Cardiac muscle cell (in vitro differentiated cells and primary cell): ENCODE measurements at regions not wholly inside any gene's neighbourhood (a gene's known extent, or its start where the extent isn't known, plus 50 kb on each side); places are given as distances from the start of the nearest gene placed in this dataset.
A peak's percentile ranks its signal among the peaks of the same experiment; 100 is the strongest.

Experiments used
- DNase-seq, 2 donors: peaks; one replicate each; pipeline versions ENCODE4 v3.0.0 to v3.0.0-alpha.2; 2010 to 2017; ENCODE audit warnings: low read depth in 1 of 2, low spot score in 1 of 2
- H3K27ac ChIP-seq: fragments of 200-600 bp; sonication (generic); 2 replicates; pipeline ENCODE4 v1.5.1; 2016
- H3K27me3 ChIP-seq: fragments of 200-600 bp; sonication (generic); 2 replicates; pipeline ENCODE4 v1.6.0; 2016; ENCODE audit warnings: control low read depth
- H3K36me3 ChIP-seq: fragments of 200-600 bp; sonication (generic); 2 replicates; pipeline ENCODE4 v1.5.1; 2016; ENCODE audit warnings: control low read depth
- H3K4me1 ChIP-seq: fragments of 200-600 bp; sonication (generic); 2 replicates; pipeline ENCODE4 v1.8.1; 2017; ENCODE audit warnings: low read depth, mild to moderate bottlenecking, mixed run types
- H3K4me3 ChIP-seq: fragments of 200-600 bp; sonication (generic); 2 replicates; pipeline ENCODE4 v1.5.1; 2016; ENCODE audit warnings: mild to moderate bottlenecking
- H3K9me3 ChIP-seq: fragments of 200-600 bp; sonication (generic); 2 replicates; pipeline ENCODE4 v1.5.1; 2017; ENCODE audit warnings: low read depth, mild to moderate bottlenecking, control low read depth
- TF ChIP-seq, protein P1 (sequence below): IDR thresholded peaks from 2 replicates; pipeline ENCODE4 v1.5.1; 2012; ENCODE audit warnings: low read depth, mild to moderate bottlenecking, low read length

GRCh38 chr5:89045216-89045615, 162.2 kb upstream of the MEF2C start:
- TF ChIP-seq, protein P1, sequence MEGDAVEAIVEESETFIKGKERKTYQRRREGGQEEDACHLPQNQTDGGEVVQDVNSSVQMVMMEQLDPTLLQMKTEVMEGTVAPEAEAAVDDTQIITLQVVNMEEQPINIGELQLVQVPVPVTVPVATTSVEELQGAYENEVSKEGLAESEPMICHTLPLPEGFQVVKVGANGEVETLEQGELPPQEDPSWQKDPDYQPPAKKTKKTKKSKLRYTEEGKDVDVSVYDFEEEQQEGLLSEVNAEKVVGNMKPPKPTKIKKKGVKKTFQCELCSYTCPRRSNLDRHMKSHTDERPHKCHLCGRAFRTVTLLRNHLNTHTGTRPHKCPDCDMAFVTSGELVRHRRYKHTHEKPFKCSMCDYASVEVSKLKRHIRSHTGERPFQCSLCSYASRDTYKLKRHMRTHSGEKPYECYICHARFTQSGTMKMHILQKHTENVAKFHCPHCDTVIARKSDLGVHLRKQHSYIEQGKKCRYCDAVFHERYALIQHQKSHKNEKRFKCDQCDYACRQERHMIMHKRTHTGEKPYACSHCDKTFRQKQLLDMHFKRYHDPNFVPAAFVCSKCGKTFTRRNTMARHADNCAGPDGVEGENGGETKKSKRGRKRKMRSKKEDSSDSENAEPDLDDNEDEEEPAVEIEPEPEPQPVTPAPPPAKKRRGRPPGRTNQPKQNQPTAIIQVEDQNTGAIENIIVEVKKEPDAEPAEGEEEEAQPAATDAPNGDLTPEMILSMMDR: no peak

GRCh38 chr5:89044674-89045200, 161.8 kb upstream of the MEF2C start:
- Histone ChIP-seq H3K36me3 (no peaks in the 10 kb centered on the region), H3K27me3 (no peaks in the 10 kb centered on the region), H3K27ac (no peak overlapping the region), H3K4me3 (no peak overlapping the region), H3K9me3 (no peaks in the 10 kb centered on the region), H3K4me1 (peaks cover 9% of the 10 kb centered on the region)
- DNase-seq: no peak
- TF ChIP-seq, protein P1: no peak

More at GRCh38 chr5:89045216-89045615, 162.2 kb upstream of the MEF2C start:
- Histone ChIP-seq H3K4me3 (no peak overlapping the region), H3K4me1 (peaks cover 9% of the 10 kb centered on the region), H3K36me3 (no peaks in the 10 kb centered on the region), H3K27ac (no peak overlapping the region), H3K27me3 (no peaks in the 10 kb centered on the region), H3K9me3 (no peaks in the 10 kb centered on the region)
- no peak for DNase-seq

GRCh38 chr5:89043676-89044075, 160.7 kb upstream of the MEF2C start:
- TF ChIP-seq, protein P1: no peak
- Histone ChIP-seq H3K4me1 (peaks cover 9% of the 10 kb centered on the region), H3K36me3 (no peaks in the 10 kb centered on the region), H3K4me3 (no peak overlapping the region), H3K9me3 (no peaks in the 10 kb centered on the region), H3K27ac (no peak overlapping the region), H3K27me3 (no peaks in the 10 kb centered on the region)
- DNase-seq: no peak

- no peaks in the 10 kb centered on the region for H3K27me3 ChIP-seq
- no peaks in the 10 kb centered on the region for H3K36me3 ChIP-seq
- no peak for DNase-seq
- H3K9me3 ChIP-seq: no peaks in the 10 kb centered on the region
- H3K4me3 ChIP-seq: no peak overlapping the region
- peaks cover 9% of the 10 kb centered on the region for H3K4me1 ChIP-seq
- TF ChIP-seq, protein P1: no peak
- peak overlapping the region; percentile 16 for H3K27ac ChIP-seq
Measured at GRCh38 chr5:89042746-89043145, 159.8 kb upstream of the MEF2C start.

DNA sequence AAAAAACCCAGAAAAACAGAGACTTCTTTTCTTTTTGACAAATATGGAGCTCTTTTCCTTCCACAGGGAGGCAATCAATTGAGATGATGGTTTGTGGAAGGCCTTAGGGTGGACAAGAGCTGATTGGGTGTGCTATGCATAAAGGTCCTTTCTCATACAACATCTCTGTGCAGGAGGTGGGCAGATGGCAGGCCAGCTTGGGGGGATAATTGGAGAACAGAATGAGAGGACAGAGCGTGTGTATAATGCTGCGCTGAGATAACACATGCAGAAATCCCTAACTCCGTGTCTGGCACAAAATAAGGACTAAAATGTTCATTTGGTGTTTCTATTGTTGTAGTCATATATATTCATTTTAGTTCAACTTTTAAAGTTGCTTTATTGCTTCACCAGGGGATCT, 159.0 kb upstream of the MEF2C start:
- peak overlapping the region; percentile 16 for H3K27ac ChIP-seq
- DNase-seq: no peak
- H3K4me3 ChIP-seq: no peak overlapping the region
- H3K27me3 ChIP-seq: no peaks in the 10 kb centered on the region
- no peaks in the 10 kb centered on the region for H3K9me3 ChIP-seq
- H3K4me1 ChIP-seq: peaks cover 9% of the 10 kb centered on the region
- H3K36me3 ChIP-seq: no peaks in the 10 kb centered on the region
- TF ChIP-seq, protein P1: no peak
